GM19351 (cell line): ENCODE measurements at regions not wholly inside any gene's neighbourhood (a gene's known extent, or its start where the extent isn't known, plus 50 kb on each side); places are given as distances from the start of the nearest gene placed in this dataset.
"Not testable (repeated sequence)": the region's sequence is repeated elsewhere in the genome, so short reads cannot be mapped to it uniquely, and the experiment has no call there.

Source experiments
- ATAC-seq: cut with Tn5 transposase; IDR thresholded peaks from one replicate; pipeline ENCODE4 v1.9.1; 2021; ENCODE audit warnings: mild to moderate bottlenecking, moderate library complexity; ENCODE audit not compliant: unreplicated experiment

DNA sequence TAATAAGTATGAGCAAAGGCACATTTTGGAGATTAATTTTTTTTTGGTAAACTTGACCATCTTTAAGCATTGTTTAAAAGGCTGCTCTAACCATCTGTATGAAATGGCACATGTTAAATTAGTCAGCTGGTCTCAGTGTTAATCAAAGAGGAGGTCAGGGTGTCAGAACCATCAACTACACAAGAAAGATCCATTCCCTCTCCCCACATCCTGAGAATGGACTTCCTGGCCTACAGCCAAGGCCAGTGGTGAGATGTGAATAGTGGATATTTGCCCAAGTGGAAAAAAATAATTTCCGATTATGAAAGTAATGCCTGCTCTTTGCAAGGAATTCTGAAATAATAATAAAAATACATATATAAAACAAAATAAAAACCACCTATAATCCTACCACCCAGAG is 641.7 kb downstream of the NR2F2 start:
- no peak for ATAC-seq

DNA sequence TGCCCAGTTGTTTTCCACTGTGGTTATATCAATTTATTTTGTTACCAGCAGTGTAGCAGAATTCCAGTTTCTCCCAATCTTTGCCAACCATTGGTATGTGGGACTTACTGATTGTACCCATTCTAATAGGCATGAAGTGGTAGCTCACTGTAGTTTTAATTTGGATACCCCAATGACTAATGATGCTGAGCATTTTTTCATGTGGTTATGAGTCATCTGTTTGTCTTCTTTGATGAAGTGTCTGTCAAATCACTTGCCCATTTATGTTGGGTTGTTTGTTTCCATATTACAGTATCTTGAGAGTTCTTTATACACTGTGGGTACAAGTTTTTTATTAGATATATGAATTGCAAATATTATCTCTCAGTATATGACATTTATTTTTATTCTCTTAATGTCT is 644.3 kb downstream of the NR2F2 start:
- ATAC-seq = no peak

DNA sequence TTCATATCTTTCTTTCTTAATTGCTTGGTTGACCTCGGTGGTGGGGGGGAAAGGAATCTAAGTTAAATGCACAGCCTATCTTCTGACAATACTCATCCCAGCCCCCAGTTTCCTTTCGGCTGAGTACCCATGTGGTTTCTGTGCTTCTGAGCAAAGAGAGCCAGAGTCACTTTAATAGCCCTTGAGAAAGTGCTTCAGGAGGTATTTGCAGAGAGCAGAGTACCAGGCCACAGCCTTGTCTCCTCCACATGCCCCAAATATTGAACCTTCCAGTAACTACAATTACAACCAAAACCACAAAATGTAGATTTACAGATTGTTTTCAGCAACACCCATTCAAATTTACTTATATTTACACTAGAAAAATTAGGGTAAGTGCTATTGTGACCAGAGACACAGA is 647.4 kb downstream of the NR2F2 start:
- no peak for ATAC-seq

DNA sequence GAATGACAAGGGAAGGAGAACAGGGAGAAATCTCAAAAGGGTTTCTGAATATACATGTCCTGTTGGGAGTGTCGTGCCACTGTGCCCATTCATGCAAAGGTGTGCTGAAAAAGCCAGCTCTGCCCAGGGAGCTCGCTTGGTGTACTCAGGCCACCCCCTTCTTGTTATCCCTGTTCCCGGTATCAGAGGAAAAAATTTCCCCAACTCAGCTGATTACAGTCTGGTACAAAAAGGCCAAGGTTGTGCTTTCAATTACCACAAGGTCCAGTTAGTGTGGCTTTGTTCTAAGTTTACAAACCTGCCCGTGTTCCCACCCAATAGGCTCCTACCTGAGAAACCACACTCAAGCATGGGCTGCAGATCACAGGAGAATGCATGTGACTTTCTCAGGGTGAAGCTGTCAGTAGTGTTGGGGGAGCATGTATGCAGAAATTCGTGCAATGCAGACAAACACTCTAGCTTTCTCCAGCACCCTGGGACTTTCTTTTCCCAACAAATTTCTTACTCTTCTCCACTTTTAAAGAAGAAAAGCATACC is 648.5 kb downstream of the NR2F2 start:
- no peak for ATAC-seq

DNA sequence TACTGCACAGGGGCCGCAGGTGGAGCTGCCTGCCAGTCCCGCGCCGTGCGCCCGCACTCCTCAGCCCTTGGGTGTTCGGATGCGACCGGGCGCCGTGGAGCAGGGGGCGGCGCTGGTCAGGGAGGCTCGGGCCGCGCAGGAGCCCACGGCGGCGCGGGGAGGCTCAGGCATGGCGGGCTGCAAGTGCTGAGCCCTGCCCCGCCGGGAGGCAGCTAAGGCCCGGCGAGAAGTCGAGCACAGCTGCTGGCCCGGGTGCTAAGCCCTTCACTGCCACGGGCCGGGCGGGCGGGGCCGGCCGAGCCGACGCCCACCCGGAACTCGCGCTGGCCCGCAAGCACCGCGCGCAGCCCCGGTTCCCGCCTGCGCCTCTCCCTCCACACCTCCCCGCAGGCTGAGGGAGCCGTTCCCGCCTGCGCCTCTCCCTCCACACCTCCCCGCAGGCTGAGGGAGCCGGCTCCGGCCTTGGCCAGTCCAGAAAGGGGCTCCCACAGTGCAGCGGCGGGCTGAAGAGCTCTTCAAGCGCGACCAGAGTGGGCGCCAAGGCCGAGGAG is 653.7 kb downstream of the NR2F2 start:
- ATAC-seq = not testable (repeated sequence)

DNA sequence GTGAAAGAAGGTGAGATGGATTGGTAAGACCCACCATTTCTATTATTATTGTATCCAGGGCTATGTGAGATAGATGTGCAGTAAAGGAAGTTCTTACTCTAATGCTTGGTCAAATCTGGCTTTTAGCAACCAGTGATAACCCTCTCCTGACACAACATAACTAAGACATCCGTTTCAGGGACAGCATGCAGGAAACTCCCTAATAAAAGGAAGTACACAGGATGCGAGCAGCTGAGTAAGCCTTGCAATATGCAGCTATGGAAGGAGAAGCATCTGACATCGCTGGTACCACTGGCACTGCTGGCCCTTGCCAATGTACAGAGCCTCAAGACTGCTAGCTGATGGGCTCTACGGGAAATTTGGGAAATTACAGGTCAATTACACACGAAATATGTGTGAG is 662.3 kb downstream of the NR2F2 start:
- ATAC-seq = no peak

DNA sequence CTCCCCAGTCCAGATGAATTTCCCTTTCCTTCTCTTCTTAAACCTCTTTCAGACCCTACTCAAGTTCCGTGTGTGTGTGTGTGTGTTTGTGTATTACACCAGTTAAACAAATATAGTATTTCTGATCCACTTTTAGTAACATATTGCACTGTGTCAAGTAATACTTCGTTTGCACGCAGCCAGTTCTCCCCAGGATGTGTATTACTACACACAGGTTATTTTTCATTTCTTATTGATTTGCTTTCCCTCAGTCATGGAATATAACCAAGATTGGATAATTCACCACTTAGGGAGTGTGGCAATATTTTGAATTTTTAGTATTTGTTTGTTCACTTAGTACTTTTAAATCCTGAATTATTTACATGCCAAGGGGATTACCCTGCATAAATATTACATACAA is 667.0 kb downstream of the NR2F2 start:
- ATAC-seq = no peak

DNA sequence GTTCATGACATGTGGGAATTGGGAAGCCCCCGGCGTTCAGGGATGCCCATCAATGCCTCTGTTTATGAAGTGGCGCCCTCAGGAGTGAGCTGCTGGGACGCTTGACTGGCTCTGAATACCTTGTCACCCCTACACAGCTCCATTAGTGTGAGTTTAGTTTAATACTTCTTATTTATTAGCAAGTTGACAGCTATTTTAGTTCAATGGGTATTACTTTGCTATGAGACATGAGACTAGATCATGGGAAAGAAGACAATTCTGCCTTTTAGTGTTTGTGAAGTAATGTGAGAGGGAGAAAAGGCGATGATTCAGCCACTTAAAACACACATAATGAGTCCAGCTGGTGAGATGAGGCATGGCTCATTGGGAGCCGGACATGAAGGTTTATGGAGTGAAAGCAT is 678.5 kb downstream of the NR2F2 start:
- ATAC-seq = no peak

DNA sequence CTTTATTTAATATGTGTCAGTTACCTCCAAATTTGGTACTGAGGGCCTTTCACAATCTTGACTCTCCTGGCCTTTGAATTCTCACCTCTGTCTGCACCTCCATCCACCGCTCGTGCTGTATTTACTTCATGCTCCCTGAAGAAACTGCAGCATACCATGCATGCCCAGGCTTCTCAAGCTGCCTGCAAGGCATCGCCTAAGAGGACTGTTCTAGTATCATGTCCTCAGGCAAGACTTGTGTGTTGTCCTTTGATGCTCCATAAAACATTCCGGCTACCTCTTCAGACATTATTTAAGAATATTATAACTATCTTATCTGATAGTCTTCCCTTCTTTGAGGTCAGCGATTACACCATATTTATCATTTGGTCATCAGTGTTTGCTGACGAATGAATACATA is 682.5 kb downstream of the NR2F2 start:
- ATAC-seq = no peak

DNA sequence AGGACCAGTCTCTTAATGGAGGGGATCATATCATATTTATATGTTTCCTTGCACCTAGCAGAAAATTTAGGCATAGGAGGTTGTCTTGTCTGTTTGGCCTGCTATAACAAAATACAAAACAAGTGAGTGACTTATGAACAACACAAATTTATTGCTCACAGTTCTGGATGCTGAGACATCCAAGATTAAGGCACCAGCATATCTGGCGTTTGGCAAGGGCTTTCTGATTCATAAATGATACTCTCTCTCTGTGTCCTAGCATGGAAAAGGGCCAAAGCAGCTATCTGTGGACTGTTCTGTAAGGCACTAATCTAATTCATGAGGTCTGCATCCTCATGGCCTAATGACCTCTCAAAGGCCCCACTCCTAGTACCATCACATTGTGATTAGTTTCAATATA is 683.0 kb downstream of the NR2F2 start:
- ATAC-seq = no peak

DNA sequence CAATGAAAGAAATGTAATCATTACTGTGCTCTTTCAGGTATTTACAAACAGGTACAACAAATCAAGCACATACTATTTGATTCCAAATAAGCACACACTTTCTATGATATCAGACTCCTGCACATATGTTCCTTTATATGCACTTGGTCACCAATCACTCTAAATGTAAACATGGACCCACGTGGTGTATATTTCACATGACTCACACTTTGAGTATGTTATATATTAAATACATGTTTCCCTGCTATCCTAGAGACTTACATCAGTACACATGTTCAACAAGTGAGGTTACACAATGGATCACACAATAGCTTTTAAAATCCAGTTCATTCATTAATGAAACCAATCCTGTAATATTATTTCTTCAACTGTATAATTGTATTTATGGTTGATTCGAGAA is 683.5 kb downstream of the NR2F2 start:
- no peak for ATAC-seq

DNA sequence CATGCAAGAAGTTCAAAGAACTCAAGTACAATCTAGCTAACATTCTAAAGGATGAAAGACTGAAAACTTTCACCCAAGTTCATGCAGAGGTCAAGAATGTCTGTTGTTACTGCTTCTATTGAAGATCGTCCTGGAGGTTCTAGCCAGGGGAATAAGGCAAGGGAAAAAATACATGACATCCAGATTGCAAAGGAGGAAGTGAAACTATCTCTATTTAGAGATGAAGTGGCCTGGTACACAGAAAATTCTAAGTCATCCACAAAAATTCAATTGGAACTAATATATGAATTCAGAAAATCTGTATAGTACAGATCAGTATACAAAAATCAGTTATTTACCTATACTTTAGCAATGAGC is 693.0 kb downstream of the NR2F2 start:
- no peak for ATAC-seq

DNA sequence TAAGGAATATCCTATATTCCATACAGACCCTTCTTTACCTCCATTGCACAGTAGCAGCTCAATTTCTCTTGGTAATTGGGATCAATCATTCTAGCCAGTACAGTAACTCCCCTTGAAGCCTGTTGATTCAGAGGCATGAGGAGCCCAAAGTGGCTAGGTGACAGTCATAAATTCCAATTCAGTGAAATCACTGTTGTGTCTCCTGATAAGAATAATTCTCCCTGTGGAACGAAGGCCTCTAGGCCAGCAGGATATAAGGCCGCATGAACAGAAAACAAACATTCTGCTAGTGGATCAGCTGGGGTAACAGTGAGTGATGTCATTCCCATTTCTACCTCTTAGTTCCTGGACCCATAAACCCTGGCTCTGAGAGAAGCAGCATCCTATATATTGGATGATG is 696.3 kb downstream of the NR2F2 start:
- ATAC-seq = no peak

DNA sequence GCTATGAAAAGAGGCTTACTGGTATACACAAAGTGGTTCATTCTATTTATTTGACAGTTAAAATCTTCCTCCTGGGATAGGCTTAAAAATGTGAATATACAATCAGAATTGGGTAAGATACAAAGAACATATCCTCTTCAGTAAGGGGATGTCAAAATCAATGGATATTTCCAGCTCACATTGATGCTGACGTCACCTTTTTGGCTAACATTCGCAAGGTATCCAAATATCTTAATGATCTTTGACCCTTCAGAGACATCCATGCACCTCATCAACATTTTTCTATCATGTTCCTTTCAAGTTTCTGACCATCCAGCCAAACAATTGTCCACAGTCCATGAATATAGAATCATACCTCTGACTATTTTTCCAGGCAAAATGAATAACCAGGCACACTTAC is 697.3 kb downstream of the NR2F2 start:
- no peak for ATAC-seq

DNA sequence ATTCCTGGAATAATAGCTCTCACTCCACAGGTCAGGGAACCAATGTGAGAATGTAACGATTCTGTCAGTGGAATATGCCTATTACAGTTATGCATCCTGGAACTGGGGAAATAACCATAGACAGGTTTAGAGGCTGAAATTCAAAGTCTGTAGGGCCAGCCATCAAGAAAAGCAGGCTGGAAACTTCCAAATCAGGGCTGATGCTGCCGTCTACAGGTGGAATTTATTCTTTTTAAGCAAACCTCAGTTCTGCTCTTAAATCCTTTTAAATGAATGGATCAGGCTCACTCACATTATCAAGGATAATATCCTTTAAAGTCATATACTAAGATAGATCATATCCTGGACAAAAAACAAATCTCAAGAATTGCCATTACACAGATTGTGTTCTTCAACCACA is 699.8 kb downstream of the NR2F2 start:
- no peak for ATAC-seq

DNA sequence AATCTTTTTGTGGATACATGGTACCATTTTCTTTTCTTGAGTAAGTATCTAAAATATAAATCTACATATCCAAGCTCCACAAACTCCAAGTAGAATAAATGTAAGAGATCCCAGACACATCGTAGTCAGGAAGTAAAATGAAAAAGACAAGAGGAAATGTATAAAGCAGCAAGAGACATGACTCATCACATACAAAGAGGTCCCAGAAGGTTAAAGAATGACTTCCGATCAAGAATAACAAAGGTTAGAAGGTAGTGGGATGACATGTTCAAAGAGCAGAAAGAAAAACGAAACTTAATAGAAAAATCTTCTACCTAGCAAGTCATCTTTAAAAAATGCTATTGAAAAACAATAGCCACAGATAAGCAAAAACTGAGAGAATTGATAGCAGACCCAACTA is 705.8 kb downstream of the NR2F2 start:
- no peak for ATAC-seq

DNA sequence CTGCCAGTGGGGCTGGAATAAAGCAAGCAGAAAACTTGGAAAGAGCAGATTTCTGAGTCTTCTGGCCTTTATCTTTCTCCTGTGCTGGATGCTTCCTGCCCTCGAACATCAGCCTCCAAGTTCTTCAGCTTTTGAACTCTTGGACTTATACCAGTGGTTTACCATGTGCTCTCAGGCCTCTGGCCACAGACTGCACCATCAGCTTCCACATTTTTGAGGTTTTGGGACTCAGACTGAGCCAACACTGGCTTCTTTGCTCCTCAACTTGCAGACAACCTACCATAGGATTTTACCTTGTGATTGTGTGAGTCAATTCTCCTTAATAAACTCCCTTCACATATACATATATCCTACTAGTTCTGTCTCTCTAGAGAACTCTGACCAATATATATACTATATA is 706.6 kb downstream of the NR2F2 start:
- no peak for ATAC-seq

DNA sequence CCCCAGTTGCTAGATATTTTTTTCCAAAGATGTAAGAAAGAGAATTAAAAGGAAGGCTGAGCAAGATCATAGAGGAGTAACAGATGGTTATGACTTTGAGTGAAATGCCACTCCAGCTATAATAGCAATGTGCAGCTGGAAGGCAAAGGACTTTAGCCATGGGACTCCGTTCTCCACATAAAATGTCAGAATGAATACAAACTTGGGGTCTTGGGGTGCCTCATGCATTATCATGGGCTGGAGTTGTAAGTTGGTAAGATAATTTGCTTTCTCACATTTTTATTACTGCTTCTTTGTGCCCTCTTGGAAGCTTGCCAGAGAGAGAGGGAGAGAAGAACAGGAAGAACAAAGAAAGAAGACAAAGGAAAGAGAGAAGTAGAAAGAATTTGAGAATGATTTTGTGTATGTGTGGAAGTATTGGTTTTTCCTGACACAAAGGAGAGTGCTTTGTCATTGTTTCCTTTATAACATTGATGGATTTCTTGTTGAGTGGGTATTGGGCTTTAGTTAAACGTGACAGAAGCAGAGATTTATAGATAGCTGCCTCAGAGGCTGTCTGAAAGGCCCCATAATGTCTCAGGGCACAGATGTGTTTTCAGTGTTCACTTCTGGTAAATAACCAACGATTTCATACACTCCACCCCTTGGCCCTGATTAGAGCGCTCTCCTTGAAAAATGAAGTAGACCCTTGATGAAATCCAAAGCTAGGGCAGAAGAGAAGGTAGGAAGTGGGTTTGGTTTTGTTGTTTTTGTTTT is 715.3 kb downstream of the NR2F2 start:
- no peak for ATAC-seq

DNA sequence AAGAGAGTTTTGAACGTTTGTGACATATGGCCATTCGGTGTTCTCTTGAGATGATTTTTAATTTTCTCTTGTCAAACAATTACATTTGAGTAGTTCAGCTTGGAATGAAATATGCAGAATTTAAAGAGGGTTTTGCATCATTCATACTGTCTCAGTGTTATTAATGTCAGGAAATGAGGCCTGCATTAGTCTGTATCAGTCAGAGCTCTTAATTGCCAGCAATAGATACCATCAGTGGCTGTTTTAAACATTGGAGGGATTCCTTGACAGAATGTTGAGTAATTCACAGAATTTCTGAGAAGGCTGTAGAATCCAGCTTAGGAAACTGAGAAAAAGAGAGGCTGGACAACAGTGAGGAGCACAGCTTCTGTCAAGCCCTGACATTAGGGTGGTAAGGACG is 722.0 kb downstream of the NR2F2 start:
- ATAC-seq = no peak

DNA sequence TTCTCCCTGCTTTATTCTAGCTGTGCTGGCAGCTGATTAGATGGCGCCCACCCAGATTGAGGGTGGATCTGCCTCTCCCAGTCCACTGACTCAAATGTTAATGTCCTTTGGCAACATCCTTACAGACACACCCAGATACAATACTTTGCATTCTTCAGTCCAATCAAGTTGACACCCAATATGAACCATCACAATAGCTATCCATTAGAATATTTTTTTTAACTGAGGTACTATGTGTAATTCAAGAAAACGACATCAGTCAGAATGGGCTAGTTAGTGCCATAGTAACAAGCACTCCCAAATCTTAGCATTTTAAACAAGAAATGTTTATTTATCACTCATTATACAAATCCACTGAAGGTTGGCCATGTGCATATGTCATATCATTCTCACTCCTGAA is 723.1 kb downstream of the NR2F2 start:
- ATAC-seq = no peak

DNA sequence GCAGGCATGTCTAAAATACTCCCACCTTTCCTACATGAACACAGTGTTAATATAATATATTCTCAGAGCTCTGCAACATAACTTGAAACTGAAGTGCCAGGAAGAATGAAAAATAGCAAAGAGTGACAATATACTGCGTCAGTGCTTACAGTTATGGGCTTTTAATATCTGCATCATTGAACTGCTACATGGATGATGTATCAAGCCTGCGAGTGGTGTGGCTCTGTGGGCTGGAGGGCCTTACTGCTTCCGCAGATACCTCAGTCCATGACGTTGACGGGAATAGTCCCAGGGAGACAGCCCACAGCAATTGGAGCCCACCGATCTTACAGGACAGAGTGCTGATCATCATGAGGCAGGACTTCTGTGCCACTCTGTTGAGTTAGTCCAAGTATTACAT is 727.0 kb downstream of the NR2F2 start:
- ATAC-seq = no peak

DNA sequence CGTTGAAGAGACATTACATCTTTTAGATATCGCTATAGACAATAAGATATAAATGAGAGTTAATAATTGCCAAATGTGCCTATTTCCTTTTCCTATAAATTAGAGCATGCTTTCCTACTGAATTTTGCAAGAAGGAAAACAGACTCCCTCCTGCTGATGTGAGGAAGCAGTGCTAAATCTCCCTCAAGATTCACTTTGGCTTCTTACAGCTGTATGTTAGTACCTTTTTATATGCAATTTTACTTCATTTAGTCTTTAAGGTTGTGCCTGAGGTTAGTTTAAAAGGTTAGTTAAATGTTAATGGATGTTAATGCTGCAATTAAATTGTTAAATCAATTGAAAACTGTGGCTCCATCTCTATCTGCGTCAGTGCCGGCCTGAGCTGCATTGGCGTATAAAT is 728.8 kb downstream of the NR2F2 start:
- ATAC-seq = no peak

DNA sequence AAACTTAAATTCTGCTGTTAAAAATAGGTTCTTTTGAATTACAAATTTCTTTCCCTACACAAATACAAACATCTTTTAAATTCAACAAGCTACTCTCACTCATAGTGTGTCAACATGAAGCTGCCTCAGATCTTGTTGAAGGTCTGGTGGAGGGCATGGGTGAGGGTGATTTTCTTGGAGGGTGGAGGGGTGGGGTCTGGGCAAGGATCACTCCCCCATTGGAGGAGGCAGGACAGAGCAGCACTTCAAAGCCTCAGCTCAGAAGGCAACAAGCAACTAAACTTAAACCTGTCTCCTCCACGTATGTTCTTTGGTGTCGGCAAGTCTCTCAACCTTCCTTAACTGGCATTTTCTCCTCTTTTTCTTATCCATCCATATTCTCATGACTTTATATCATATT is 730.9 kb downstream of the NR2F2 start:
- no peak for ATAC-seq
